Pulmonary artery endothelial cell (primary cell): ENCODE measurements at regions not wholly inside any gene's neighbourhood (a gene's known extent, or its start where the extent isn't known, plus 50 kb on each side); places are given as distances from the start of the nearest gene placed in this dataset.
"Not testable (repeated sequence)": the region's sequence is repeated elsewhere in the genome, so short reads cannot be mapped to it uniquely, and the experiment has no call there.

Source experiments
- DNase-seq: peaks from one replicate; pipeline ENCODE4 v3.0.0-alpha.2; 2011; ENCODE audit warnings: low read depth, low spot score

DNA sequence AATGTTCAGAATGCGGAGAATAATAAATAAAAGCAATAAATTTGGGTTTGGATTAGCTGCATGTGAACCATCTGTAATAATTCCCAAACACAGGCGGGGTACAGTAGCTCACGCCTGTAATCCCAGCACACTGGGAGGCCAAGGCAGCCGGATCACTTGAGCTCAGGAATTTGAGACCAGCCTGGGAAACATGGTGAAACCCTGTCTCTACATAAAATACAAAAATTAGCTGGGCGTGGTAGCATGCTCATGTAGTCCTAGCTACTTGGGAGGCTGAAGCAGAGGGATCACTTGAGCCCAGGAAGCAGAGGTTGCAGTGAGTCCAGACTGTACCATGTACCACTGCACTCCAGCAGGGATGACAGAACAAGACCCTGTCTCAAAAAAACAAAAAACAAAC lies 53.9 kb upstream of the KCTD7 start:
- DNase-seq, result not testable (repeated sequence)

DNA sequence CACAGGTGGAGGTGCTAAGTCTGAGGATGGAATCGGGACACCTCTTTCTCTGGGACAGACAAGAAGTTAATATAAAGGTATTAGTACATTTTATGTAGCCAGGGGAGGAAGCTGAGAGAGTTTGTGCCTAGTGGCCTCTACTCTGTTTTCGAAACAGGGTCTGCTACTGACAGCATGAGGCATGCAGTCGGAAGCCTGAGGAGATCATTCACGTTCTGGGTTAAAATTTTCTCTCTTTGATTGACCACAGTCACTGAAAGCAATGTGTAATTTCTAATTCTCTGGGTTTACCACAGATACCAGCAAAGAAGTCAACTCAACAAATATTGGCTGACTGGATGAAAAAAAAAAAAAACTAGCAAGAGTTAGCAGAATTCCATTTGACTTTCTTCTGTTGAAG lies 53.3 kb upstream of the KCTD7 start:
- DNase-seq, result no peak

DNA sequence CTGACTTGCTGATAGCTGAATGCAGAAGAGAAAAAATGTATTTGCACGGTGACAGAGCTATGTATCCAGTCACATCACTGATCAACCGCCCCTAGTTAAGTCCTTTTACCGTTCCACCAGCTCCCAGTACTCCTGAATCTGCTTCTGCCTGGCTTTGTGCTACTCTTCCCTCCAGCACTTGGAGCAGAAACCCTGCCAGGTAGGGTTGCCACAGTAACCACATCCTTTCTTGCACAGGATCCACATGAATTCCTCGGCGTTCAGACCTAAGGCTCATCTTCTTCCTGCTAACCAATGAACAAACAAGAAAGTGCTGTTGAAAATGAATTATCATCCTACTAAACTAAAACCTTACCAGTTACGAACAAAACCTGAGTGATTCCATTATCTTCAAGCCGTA lies 52.0 kb upstream of the KCTD7 start:
- no peak for DNase-seq
